ENCODE measurements at regions not wholly inside any gene's neighbourhood (a gene's known extent, or its start where the extent isn't known, plus 50 kb on each side); places are given as distances from the start of the nearest gene placed in this dataset.

- intact Hi-C loops (cut with DNase I): no loop called here
- no peaks in the 10 kb centered on the region for H3K4me1 ChIP-seq (ENCODE audit: control insufficient read depth in 2 of 3, insufficient read depth in 2 of 3, low read depth in 1 of 3, low read length in 3 of 3)
- no peaks in the 10 kb centered on the region for H3K27me3 ChIP-seq (ENCODE audit: control insufficient read depth, insufficient read depth, low read length)
- H3K4me3 ChIP-seq (ENCODE audit: low read length in 3 of 3): no peak overlapping the region
- FAIRE-seq (no peak), DNase-seq (no peak)
- H3K9me3 ChIP-seq (ENCODE audit: control insufficient read depth in 2 of 3, insufficient read depth in 1 of 3, low read length in 3 of 3): no peaks in the 10 kb centered on the region
- H3K27ac ChIP-seq (ENCODE audit: low read depth in 2 of 2, low read length in 2 of 2): no peak overlapping the region
- no peaks in the 10 kb centered on the region for H3K36me3 ChIP-seq (ENCODE audit: control insufficient read depth in 2 of 3, insufficient read depth in 3 of 3, low read length in 3 of 3)
- H3K9ac ChIP-seq (ENCODE audit: low read length in 3 of 3): no peak overlapping the region
- TF ChIP-seq CTCF (IDR thresholded peaks at IDR 0.05; ENCODE audit: borderline replicate concordance, extremely low read depth, insufficient read depth): no peak
Observed at GRCh38 chr9:10690546-10690945, 77.7 kb upstream of the PTPRD start.

GRCh38 chr9:10697044-10697443, 84.2 kb upstream of the PTPRD start:
- DNase-seq (no peak), FAIRE-seq (no peak)
- Histone ChIP-seq H3K4me1 (ENCODE audit: control insufficient read depth in 2 of 3, insufficient read depth in 2 of 3, low read depth in 1 of 3, low read length in 3 of 3) (no peaks in the 10 kb centered on the region), H3K27me3 (ENCODE audit: control insufficient read depth, insufficient read depth, low read length) (no peaks in the 10 kb centered on the region), H3K9me3 (ENCODE audit: control insufficient read depth in 2 of 3, insufficient read depth in 1 of 3, low read length in 3 of 3) (no peaks in the 10 kb centered on the region), H3K9ac (ENCODE audit: low read length in 3 of 3) (no peak overlapping the region), H3K4me3 (ENCODE audit: low read length in 3 of 3) (no peak overlapping the region), H3K27ac (ENCODE audit: low read depth in 2 of 2, low read length in 2 of 2) (no peak overlapping the region), H3K36me3 (ENCODE audit: control insufficient read depth in 2 of 3, insufficient read depth in 3 of 3, low read length in 3 of 3) (no peaks in the 10 kb centered on the region)
- no peak for TF ChIP-seq CTCF (IDR thresholded peaks at IDR 0.05; ENCODE audit: borderline replicate concordance, extremely low read depth, insufficient read depth)
- intact Hi-C loops (cut with DNase I): no loop called here

GRCh38 chr9:10700291-10700690, 87.5 kb upstream of the PTPRD start:
- intact Hi-C loops (cut with DNase I): no loop called here
- FAIRE-seq: no peak
- Histone ChIP-seq H3K9me3 (ENCODE audit: control insufficient read depth in 2 of 3, insufficient read depth in 1 of 3, low read length in 3 of 3) (no peaks in the 10 kb centered on the region), H3K4me3 (ENCODE audit: low read length in 3 of 3) (no peak overlapping the region), H3K4me1 (ENCODE audit: control insufficient read depth in 2 of 3, insufficient read depth in 2 of 3, low read depth in 1 of 3, low read length in 3 of 3) (no peaks in the 10 kb centered on the region), H3K36me3 (ENCODE audit: control insufficient read depth in 2 of 3, insufficient read depth in 3 of 3, low read length in 3 of 3) (no peaks in the 10 kb centered on the region), H3K9ac (ENCODE audit: low read length in 3 of 3) (no peak overlapping the region), H3K27me3 (ENCODE audit: control insufficient read depth, insufficient read depth, low read length) (no peaks in the 10 kb centered on the region), H3K27ac (ENCODE audit: low read depth in 2 of 2, low read length in 2 of 2) (no peak overlapping the region)
- TF ChIP-seq CTCF (IDR thresholded peaks at IDR 0.05; ENCODE audit: borderline replicate concordance, extremely low read depth, insufficient read depth): no peak
- DNase-seq: no peak

GRCh38 chr9:10700915-10701314, 88.1 kb upstream of the PTPRD start:
- H3K4me3 ChIP-seq (ENCODE audit: low read length in 3 of 3): no peak overlapping the region
- no peak for DNase-seq
- no peaks in the 10 kb centered on the region for H3K27me3 ChIP-seq (ENCODE audit: control insufficient read depth, insufficient read depth, low read length)
- H3K9ac ChIP-seq (ENCODE audit: low read length in 3 of 3): no peak overlapping the region
- no peaks in the 10 kb centered on the region for H3K9me3 ChIP-seq (ENCODE audit: control insufficient read depth in 2 of 3, insufficient read depth in 1 of 3, low read length in 3 of 3)
- intact Hi-C loops (cut with DNase I): no loop called here
- TF ChIP-seq CTCF (IDR thresholded peaks at IDR 0.05; ENCODE audit: borderline replicate concordance, extremely low read depth, insufficient read depth): no peak
- no peaks in the 10 kb centered on the region for H3K4me1 ChIP-seq (ENCODE audit: control insufficient read depth in 2 of 3, insufficient read depth in 2 of 3, low read depth in 1 of 3, low read length in 3 of 3)
- no peak overlapping the region for H3K27ac ChIP-seq (ENCODE audit: low read depth in 2 of 2, low read length in 2 of 2)
- no peak for FAIRE-seq
- H3K36me3 ChIP-seq (ENCODE audit: control insufficient read depth in 2 of 3, insufficient read depth in 3 of 3, low read length in 3 of 3): no peaks in the 10 kb centered on the region

All from kidney (tissue), 13 donors.